ENCODE measurements at regions not wholly inside any gene's neighbourhood (a gene's known extent, or its start where the extent isn't known, plus 50 kb on each side); places are given as distances from the start of the nearest gene placed in this dataset.

DNA sequence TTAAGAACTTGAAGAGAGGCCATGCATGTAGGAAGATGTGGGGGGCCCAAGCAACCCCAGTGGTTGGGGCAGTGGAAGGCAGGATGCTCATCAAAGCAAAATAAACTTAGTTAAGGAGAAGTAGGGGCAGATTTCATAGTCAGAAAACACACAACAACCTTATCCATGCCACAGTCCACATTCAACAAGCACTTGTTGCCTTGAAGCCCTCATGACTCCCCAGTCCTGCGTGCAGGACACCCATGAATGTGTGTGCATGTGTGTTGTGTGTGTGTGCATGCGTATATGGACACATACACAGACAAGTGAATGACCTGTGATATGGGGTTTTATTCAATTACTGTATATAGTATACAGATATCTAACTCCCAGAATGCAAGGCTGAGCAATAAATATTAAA is 186.9 kb downstream of the PSMG1 start:
- no peak for DNase-seq

DNA sequence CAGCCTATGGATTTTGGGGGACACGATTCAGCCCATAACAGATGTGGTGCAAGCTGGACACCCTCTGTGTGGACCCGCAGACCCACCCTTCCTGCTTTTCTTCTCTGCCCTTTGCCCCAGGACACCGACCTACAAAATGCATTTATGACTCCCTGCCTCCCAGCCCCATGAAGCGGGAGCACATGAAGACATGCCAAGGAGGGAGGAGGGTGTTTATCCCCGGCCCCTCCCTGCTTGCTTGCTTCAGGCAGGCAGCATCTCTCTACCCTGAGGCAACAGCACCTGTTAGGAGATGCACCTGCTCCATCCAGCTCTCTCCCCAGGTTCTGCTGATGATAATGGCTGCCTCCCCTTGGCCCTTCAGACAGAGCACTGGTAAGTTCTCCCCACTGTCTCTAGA is 187.5 kb downstream of the PSMG1 start:
- no peak for DNase-seq

DNA sequence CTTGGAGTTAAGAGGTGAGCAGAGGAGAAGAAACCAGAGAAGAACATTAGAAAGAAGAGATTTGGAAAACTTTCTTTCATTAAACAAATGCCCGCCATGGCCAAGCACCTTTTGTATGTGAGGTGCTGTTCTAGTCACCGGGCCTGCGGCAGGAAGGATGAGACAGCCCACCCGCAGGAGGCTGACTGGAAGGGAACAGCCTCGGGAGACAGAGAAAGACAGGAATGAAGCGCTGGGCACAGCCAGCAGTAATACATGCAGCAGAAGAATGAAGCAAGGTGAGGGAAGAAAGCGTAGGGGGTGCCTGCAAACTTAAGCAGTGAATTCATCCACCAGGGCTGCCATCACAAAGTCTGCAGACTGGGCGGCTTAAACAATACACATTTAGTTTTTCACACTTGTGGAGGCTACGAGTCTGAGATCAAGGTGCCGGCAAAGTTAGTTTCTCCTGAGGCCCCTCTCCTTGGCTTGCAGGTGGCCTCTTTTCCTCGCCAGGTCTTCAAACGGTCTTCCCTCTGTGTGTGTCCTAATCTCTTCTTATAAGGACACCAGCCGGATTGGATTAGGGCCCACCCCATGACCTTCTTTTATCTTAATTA is 188.1 kb downstream of the PSMG1 start:
- no peak for DNase-seq

DNA sequence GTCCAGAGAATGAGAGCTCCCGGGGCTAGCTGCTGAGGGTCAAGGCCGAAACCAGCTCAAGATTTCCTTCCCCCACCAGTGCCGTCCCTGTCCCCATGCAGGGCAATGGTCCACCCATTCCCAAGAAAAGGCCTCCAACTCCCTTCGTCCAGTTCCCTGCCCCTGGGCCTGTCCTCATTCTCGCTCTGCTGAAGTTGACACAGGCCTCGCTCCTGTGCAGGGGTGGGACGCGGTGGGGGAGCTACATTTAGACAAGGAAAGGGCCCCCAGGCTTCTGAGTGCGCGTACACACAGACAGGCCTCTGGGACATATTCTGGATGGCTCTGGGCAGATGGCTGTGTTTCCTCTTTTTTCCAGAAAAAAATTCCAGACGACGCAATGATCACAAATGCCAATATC is 188.3 kb downstream of the ETS2 start:
- no peak for DNase-seq

DNA sequence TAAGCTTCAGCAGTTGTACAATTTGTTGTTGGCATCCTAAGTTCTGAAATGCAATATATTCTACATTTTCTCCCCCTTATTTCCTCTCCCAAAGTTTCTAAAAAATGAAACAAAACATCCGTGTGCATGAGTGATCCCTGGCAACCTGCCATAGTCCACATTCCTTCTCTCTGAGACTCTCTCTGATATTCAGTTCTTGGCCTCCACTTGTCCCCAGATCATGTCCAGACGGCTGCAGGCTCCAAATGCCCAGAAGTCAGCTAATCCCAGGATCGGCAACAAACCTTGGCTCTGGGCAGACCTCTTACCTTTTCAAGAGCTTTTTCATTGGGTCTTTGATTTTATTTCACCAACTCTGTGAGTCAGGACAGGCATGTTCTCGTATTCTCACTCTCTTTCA is 187.8 kb downstream of the ETS2 start:
- DNase-seq: no peak

DNA sequence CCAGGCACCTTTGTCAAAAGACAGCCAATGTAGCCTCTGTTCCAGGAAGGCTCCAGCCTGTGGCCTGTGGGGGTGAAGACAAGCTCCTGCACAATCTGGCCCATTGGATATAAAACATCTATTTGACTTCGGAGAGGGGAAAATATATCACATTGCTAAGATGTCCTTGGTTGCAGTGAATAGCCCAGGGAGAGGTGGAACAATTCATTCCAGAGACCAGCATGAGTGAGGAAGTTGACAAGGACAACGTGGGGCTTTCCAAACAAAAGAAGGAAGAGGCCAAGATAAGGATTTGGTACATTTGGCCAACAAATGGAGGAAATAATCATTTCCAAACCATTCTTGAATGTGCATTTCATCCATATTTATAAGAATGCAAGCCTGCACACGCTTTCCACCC is 187.0 kb downstream of the ETS2 start:
- DNase-seq: no peak

DNA sequence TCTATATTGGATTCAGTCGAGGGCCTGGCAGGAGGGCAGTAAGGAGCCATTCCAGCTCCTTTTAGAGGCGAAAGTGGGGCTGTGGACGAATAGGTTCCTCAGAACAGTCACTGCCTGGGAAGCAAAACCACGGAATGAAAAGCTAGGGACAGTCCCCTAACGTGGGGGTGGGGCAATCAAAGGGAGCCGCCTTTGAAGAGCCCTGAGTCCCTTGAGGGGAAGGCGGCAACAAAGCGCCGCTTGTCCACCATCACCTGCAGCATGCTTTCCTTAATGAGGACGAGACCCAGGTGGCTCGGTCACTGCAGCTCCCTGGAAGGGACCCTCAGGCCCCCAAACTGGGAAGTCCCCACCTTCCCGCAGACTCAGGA is 184.7 kb downstream of the ETS2 start:
- DNase-seq: no peak

DNA sequence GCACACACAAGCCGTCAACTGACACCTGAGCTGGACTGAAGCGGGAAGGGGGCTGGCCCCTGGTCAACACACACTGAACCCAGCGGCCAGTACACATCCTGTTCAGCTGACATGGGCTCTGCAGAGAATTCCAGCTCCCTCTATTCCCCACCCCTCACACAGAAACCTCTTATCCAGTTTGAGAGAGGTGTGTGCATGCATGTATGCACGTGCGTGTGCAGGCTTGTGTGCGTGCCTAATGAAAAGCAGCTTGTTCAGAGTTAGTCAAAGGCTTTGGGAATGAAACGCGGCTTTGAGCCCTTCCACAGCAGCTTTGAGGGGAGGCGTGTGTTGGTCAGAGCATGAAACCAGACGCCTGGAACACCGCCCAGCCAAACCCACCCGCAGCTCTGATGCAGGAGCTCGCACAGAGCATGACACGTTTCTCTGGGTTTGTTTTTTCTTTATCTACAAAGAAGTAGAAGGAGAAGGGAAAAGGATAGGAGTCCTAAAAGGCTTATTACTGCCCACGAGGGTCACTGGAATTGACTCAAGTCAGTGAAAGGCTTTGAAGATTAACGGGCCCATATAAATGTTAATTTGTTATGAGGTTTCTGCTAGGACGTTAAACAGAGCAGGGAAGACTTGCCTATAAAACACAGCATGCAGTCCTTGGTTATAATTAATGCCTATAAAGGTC is 184.2 kb downstream of the ETS2 start:
- peak; percentile 43 for DNase-seq

DNA sequence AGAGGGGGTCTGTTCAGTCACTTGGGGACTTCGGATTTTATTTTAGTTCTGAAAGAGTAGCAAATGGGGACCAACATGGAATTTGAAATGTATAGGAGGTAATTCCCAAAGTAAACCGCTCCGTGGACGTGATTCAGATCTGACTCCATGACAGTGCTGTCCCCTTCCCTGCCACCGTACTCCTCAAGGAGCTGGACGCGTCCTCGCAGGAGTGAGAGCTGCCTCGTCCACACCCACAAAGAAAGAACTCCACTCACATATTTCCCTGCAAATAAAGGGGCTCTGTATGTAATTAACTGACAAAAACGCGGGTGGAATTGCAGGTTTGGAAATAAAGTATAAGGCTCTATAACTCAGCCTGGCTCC is 183.6 kb downstream of the ETS2 start:
- no peak for DNase-seq

DNA sequence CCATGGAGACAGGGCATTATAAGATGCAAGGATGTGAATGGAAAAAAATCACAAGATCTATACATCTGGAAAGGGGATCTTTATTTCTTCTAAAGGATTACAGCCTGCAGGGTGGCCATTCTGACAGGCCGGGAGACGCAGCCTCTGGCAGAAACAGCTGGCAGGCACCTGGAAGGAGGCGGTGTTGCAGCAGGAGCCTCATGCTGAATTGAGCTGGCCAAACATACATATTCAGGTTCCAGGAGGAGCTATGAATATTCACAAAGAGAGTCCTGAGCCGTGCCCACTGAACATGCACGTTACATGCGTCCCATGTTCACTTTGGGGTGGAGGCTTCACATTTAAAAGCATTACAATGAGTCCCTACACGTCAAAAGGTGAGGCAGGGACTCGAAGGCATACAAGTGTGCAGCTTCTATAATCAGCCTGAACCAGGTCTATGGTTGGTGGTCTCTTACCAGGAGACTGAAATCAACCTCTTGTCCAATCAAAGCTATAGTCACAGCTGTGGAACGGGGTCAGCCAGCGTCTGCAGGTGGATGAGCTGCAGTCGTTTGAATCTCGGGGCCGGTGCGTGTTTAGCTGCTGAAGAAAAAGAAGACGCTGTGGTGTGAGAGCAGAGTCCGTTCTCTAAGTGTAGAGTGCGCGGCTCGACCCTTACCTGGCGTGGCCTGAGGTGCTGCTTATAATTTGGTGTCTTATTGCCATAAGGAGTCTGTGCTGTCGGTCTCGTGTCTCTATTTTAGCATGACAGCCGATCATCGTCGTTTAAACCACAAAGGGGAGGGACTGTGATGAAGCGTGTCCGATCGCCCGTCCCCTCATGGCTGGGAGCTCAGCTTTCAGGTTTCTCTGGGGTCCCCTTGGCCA is 183.0 kb downstream of the ETS2 start:
- DNase-seq: no peak

DNA sequence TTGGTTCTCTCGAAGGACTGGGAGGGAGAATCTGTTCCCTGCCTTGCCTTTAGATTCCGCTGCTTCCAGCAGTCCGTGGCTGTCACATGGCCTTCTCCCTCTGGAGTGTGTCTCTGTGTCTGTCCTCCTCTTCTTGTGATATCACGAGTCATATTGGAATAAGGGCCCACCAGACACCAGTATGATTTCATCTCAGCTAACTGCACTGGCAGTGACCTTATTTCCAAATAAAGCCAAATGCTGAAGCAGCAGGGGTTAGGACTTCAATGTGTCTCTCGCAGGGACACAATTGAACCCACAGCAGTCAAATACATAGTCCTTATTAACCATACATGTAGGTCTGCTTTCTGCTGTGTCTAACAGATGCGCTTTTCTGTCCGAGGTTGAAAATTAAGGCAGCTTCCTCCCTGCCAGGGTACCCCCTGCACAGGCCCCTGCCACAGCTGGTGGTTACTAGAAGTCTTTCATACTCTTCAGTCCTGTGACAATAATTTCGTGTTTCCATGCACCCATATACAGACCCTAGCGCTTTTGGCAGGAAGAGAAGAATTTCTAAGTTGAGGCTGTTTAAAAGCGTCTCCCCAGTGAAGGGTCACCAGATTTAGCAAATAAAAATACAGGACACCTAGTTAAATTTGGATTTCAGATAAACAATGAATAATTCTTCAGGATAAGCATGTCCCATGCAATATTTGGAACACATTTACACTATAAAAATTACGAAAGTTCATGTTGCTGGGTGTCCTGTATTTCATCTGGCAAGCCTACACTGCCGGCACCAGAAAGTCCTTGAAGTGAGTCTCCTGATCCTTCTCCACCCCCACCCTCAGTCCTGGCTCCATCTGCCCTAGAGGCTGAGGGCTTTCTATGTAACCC is 182.1 kb downstream of the ETS2 start:
- DNase-seq: no peak

DNA sequence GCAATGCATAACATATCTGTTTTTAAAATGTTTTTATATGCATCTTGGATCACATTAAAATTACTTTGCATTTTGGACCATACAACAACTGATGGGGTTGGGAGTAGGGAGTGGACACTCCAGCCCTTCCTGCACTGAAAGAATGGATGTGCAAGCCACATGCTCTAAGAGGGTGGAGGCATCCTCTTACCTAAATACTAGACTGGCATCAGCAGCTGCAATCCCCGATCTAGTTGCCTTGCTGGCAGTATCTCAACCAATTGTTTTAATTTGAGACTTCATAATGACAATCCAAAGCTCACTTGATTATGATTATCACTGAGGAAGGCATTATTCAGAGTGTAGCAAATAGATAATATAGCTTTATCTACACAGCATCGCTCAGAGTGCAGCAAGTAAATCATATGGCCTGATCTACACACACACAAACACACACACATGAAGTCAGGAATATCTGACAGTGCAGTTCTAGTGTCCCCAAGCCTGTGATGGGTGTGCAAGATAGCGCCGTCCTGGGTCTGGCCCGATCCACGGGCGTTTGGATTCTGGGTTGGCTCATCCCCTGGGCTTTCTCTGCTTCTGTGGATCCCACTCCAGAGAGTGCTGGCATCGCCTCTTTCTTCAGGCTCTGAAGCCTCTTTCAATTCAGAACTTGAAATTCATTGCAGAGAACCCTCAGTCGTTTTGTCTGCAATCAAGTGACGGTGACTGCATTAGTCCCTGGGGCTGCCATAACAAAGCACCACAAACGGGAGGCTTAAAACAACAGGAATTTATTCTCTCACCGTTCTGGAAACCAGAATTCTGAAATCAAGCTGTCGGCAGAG is 181.3 kb downstream of the ETS2 start:
- DNase-seq: no peak

DNA sequence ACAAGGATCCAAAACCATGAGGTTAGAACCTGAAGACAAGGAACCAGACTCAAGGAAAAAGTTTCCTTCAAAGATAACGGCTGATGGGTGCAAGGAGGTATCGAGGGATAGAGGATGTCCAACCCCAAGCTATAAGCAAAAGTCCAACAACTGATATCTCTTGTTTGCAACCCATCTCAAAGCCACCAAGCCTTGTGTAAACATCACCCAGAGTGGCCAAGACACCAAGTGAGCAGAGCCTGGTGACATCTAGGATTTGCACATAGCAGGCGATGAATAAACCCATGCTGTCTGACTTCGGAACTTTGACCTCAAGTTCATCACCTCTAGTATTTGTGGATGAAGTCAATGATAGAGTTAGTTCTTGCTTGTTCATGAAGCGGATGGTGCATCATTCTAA is 180.7 kb downstream of the ETS2 start:
- no peak for DNase-seq

DNA sequence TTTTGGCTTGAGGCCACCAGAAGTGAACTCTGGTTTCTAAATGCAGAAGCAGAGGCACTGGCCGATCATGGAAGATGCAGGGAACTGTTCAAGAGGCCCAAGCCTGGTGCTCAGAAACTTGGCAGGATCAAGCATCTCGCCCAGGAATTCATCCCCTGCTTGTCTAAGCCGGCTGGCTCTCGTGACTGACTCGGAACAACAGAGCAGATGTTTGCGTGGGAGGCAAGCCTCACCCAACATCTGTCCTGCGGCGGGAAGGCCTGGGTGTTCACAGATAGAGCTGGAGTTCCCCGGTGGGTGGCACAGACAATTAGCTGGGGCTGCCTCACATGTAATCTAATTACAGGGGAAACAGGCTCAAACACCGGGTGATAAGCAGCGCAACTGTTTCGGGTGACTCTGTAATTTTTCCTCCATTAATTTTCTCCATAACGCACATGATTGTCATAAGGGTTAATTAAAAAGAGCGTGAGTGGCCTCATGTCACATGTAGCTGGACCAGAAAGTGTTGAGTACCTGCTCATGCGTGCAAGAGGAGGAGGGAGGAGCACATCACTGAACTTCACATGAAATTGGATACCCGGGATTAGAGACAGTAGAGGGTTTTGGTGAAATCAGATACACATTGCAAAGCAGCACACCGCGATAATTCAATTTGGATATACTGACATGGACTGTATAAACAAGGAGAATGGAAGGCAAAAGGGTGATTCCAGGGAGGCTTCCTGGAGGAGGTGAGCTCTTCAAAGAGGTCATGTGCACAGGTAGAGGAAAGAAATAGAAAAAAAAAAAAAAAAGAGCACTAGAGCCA is 180.0 kb downstream of the ETS2 start:
- DNase-seq: peak; percentile 49

DNA sequence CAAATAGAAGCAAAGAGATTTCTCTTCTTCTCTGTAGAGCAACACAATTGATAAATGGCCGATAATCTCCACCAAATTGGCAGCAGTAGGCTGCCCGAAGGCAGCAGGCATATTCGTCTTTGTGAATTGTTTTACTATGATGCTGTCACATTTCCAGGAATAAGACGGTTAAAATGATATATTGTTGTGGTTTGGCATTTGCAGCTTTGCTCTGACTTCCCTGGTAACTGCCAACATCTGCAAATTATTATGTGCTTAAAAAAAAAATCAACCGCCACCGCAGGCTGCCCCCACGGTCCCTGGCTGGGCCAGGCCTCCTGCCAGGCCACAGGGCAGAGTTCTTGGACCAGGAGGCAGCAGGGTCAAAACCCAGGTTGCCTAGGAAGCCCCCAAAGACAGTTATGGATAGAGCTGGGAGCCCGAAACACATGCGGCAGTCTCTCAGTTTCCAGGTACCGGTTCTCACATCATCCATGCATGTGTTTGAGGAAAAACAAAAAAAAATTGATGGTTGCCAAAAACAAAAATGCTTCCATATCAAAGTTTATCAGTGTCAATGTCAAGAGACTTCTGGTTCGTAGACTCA is 179.3 kb downstream of the ETS2 start:
- DNase-seq: no peak

DNA sequence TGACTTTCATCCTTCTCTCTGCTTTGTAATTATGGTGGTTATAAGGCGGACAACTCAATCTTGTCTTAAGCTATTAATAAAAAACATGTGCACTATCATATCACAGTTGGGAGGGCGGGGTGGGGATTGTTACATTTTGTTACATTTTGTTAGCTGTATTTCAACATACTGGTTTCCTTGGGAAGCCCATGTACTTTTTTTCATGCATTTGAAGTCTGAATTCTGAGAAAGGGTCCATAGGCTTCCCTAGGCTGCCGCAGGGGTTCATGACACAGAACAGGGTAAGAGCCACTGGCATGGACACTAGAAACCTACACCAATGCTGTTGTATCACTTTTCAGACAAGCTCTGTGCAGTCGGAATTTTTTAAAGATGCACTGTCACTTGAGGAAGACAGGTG is 178.8 kb downstream of the ETS2 start:
- no peak for DNase-seq

DNA sequence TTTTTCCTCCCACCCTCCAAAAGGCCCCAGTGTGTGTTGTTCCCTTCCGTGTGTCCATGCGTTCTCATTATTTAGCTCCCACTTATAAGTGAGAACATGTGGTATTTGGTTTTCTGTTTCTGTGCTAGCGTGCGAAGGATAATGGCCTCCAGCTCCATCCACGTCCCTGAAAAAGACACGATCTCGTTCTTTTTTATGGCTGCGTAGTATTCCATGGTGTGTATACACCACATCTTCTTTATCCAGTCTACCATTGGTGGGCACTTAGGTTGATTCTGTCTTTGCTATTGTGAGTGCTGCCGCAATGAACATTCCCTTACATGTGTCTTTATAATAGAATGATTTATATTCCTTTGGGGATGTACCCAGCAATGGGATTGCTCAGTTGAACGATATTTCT is 177.8 kb downstream of the ETS2 start:
- no peak for DNase-seq

DNA sequence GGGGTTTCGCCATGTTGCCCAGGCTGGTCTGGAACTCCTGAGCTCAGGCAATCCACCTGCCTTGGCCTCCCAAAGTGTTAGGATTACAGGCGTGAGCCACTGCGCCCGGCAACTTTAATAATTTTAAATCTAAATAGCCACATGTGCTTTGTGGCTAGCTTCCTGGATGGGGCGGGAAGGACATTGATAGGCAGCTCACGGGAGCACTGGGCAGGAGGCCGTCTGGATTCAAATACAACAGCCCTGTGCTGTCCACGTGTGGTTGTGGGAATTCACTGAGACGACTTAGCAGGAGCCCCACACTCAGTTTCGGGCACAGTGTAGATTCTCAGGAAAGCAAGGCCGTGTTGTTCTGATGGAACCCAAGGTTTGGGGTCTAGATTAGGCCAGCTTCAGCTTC is 177.1 kb downstream of the ETS2 start:
- DNase-seq: no peak

DNA sequence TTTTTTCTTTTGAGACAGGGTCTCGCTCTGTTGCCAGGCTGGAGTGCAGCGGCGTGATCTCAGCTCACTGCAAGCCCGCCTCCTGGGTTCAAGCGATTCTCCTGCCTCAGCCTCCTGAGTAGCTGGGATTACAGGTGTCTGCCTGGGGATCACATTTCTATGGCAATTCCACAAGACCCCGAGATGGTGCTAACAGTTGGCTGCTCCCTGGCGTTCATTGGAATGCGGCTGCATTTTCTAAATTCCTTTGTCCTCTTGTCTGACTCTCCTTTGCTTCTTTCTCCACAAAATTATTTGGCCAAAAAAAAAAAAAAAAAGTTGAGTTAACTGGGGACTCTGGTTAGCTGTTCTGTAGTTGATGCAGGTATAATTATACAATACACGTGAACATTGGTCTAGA is 176.4 kb downstream of the ETS2 start:
- no peak for DNase-seq

DNA sequence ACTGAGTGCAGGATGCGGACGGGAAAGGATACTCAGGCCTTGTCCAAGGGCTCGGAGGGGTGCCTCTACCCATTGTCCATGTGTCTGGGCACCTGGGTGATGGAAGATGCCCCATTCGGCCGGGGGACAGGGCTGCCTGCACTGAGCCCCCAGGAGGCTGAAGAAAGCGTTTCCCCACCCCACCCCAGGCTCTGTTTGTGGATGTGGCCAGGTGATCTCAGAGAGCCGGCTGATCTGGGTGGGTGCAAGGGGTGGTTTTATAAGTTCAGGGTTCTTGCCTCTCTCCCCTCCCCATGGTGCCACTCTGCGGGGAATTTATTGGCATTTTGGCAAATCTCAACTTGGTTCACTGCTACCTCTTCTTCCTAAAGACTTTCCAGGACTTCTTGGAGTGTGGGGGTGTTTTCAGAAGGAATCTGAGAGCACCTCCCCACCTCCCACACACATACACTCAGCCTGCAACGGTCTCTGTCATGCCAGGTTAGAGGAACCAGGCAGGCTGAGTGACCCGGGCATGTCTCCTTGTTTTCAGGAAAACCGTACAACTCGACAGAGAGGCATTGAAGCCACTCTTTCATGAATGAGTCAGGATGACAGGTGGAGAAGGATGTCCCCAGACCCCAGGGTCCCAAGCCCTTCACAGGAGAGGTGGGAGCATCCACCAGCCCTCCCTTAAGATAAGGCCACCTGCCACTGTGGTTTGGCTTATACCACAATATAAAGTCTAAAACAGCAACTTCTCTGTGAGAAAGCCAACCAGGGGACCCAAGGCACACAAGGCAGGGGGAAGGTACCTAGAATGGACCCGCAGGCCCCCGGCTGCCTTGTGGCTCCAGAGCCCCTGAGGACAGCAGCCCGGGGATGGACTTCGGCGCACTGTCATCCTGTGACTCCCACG is 174.9 kb downstream of the ETS2 start:
- DNase-seq: no peak
